Sciatic nerve (tissue), 2 donors: ENCODE measurements at regions not wholly inside any gene's neighbourhood (a gene's known extent, or its start where the extent isn't known, plus 50 kb on each side); places are given as distances from the start of the nearest gene placed in this dataset.

Experiments
- ATAC-seq: fragments of 200-7000 bp; cut with Tn5 transposase; one replicate; pipeline ENCODE4 v1.9.1; 2020; ENCODE audit warnings: mild to moderate bottlenecking, moderate library complexity
- DNase-seq: peaks from one replicate; pipeline ENCODE4 v3.0.0-alpha.2; 2020; ENCODE audit warnings: low spot score
- intact Hi-C: fragments of 100-400 bp; cut with DNase I; formaldehyde crosslinking; loops from one replicate; pipeline ENCODE4 v1.14.2; 2022
- donor health status: DM: no; HTN: no; CAD: no.
- donor health status: DM: no; HTN: no; CAD: no.

DNA sequence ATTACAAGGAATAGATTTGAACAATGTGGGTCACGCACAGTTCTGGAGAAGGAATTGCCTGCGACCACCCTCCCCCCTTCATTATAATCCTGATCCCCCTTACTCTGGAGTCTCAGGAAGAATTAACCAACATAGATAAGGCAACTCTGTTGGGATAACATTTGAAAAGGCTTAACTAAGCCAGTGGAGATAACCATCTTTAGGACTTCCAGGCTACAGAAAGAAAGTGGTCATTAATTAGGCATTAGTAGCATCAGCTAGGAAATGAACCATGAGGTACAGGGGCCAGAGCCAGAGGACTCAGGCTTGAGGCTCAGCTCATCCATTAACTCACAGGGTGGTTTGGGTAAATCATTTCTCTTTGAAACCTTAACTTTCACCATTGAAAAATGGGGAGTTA is 720.0 kb upstream of the API5 start:
- intact Hi-C loops: no loop called here
- no peak for ATAC-seq
- no peak for DNase-seq

DNA sequence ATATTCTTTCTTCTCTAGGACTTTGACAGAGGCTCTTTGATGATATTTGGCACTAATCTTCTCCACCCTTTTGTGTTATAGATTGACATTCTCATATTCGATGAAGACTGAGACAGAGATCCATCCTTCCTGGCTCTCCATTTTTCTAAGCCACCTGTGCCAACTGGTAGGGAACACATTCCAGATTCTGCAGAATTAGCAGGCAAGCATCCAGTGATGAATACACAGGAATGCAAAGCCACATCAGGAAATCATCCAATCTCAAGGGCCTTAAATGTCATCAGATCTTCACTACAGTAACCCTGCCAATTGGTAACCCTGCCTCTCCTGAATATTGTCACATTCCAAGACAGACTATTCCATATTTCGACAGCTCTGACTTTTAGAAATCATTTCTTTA is 718.4 kb upstream of the API5 start:
- intact Hi-C loops: no loop called here
- no peak for DNase-seq
- no peak for ATAC-seq

DNA sequence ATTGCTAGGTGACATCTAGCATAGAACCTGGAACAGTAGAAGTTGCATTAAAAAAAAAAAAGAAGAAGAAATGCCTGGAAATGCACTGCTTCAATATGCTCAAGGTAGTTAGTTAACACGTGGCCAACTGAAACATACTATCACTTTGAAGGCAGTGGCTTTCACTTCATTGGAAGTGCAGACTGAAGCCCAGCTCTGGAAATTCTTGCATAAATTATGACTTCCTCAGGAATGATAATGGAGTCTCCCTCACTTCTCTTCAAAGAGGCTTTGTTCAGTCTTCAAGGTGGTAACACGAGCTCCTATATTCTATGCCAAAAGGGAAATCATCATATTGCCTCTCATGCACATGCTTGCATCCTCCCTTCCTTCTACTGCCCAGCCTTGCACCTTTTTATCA is 715.9 kb upstream of the API5 start:
- intact Hi-C loops: no loop called here
- ATAC-seq (no peak), DNase-seq (no peak)

DNA sequence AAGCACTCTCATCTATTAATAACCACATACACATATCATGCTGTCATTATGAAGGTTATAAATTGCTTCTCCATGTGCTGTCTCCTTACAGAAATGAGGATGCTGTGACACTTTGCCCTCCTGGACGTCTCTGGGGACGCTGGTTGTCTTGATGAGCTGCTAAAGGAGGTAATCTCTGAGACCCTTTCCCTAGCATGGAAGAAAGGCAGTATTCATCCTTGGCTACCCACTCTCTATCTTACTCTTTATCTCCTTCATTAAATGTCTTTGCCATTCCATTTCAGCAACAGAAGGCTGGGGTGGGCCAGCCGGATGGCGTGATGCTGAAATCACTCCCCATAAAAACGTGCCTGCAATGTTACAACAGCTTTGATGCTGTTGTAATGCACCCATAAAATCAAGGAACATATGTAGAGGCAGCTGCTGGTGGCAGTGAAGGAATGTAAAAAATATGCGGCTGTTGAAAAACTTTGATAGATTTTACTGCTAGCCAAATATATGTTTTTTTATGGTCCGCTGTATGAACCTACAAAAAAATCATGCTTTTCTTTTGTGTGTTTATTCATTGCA is 715.1 kb upstream of the API5 start:
- no peak for ATAC-seq
- intact Hi-C loops: no loop called here

DNA sequence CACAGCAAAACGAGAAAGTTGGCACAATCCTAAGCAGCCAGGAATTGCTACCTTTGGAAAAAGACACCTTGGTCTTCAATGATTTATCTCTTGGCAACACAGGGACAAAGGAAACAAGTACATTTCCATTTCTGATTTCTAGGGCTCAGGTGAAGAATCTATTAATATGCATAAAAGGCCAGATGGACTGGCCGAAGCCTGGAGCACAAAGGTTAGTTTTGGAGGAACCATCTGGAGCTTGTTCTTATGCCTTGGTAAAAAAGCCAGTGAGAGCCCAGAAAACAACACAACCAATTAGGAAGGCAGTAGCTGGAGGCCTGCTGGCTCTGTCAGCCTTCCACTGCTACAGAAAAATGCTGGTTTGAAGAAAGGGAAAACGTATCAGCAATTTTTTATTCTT is 713.5 kb upstream of the API5 start:
- DNase-seq (no peak), ATAC-seq (no peak)
- intact Hi-C loops: no loop called here

More for the DNA sequence above, 715.1 kb upstream of the API5 start:
- no peak for DNase-seq

DNA sequence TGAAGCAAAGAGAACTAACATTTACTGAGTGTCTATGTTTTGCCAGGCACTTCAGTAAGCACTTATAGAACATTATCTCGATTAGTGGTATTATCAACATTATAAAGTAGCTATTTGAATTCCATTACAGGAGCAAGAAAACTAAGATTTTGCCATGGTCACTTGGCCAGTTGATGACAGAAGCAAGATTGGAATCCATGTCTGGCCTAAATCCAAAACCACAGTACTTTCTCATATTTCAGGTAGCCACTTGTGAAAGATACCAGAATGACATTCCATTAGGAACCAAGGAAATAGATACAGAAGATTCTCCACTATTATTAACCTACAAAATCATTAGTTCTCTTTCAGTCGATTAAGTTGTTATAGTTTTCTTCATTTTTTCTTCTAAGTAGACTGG is 691.0 kb upstream of the API5 start:
- intact Hi-C loops: no loop called here
- DNase-seq (no peak), ATAC-seq (no peak)

DNA sequence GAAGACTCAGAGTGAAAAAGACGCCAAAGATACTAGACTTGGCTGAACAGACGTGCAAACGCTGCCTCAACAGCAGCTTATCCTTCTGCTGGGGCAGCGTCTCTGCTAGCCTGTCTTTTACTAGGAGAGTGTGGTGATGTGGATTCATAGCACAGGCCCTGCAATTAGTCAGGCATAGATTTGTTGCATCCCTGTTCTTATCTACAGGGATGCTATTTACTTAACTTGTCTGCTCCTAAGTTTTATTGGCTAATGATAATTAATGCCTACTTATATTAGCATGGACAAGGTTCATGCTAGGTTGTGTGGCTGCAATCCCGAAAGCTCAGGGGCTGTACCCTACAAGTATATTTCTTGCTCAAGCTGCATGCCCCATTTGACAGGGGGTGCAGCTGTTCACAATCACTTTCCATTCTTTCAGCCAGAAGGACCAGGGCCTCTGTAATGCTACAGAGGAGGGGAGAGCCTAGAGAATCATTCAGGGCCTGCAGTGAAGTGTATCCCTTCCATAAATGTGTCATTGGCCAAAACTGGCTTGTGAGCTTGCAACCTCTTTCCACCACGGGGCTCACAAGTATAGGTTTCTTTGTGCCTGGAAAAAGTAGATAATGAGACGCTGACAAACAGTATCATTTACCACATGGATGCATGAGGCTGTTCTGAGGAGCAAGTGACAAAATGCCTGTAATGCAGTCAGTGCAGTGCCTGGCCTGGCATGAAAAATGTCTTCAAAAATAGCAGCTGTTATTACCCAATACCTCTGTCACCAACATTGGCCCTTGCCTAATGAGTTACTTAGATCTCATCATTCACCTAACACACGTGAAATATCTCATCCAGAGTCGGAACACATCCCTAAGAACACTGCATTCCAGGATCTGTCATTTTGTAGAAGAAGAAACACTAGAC is 685.8 kb upstream of the API5 start:
- intact Hi-C loops: no loop called here
- DNase-seq (no peak), ATAC-seq (no peak)

DNA sequence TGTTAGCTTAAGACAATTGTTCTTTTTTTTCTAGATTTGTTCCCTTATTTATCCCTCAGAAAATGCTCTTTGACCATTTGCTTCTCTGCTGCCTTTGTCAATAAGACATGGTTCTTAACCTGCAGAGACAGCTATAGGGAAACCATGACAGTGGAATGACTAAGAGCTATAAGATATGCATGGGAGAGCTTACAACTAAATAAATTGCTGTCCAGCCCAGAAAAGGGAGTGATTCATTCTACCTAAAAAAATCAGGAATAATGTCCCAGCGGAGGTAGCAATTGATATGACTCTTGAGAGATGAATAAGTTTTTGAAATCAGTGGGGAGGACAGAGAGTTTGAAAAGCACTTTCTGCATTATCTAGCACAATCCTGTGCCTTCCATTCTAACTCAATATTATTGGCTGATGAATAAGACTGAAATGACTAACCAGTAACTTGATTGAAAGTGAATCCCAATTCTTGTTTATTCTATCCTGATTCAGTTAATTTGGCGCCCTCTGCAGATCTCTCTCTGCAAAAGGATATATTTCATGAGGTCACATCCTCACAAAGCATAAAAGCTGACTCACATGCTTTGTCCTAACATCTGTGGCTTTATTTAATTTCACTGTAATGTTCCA is 680.5 kb upstream of the API5 start:
- no peak for DNase-seq
- ATAC-seq: no peak
- intact Hi-C loops: no loop called here

DNA sequence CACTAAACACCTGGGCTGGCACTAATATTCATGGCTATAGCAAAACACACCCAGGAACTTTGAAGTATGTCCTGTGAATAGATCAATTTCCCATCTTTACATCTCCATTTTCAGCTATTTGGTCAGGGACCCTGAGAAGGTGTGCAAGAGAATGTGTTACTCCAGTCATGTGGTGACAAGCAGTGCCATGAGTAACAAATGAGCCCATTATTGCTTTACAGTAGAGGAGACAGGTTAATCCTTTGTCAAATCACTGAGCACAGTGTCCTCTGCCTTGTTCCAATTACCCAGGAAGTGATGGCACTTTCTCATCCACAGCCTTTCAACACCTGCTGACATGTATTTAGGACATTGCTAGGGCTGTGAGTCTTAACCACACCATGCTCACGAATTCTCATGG is 664.8 kb upstream of the API5 start:
- intact Hi-C loops: no loop called here
- no peak for DNase-seq
- ATAC-seq: no peak

DNA sequence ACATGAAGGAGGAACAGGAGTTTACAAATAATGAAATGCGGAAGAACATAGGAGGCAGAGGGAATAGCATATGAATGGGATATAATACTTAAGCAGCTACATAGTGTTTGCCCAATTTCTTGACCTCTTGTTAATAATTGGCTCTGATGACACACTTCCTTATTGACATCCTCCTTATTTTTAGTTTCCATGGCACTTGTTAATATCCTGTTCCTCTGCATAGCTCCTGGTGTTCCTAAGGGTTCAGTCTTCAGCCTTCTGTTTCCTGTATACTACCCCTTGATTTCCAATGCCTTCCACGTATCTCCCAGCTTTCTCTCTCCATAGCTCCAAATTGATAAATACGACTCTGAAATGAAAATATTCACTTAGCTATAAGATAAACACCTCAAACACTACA is 663.8 kb upstream of the API5 start:
- intact Hi-C loops: no loop called here
- DNase-seq (no peak), ATAC-seq (no peak)

DNA sequence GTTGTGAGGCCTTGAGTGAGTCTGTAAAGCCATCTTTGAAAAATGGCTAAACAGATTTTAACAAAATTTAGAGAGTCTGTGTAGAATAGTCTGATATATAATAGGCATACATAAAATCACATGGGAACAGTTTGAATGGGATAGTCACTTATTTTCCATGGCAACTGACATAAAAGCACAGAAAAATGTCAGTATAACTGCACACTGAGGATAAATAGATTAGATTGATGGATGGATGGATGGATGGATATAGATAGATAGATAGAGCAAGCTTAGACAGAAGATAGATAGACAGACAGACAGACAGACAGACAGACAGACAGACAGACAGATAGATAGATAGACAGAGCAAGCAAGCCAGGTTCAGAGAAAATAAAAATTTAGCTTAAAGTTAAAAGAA is 660.2 kb upstream of the API5 start:
- intact Hi-C loops: no loop called here
- DNase-seq (no peak), ATAC-seq (no peak)

DNA sequence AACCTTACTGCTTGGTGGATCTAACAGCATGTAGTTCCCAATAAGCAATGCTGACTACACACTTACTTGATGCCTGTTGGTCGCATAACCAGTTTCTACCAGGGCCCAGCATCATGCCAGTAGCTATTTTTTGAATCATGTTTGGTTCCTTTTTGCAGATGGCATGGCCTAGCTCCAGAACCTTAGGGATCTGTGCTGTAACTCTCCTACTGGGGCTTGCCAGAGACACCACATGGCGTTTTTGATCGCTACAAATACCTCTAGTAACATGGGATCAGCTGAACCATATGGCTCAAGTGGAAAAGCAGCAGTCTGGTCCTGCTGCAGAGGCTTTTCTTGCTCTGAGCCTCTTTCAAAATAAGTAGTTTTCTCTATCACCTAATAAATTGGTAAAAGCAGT is 654.6 kb upstream of the API5 start:
- intact Hi-C loops: no loop called here
- no peak for ATAC-seq
- no peak for DNase-seq

DNA sequence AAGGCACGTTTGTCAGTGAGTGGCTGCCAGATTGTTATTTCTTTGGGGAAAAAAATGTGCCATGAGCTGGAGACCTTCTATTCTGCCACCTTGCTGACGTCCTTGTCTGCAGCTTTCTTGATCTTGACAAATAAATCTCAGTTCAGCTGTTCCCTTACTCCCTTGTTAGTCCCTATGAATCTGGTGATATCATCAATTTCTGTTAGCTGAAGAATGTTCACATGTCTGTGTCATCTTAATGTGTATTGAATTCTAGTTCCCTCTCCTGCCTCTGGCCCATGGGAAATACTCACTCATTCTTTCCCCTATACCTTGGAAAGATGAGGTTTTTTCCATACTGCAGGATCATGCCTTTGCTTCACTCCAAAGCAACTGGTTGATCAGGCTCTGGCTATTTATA is 649.9 kb upstream of the API5 start:
- intact Hi-C loops: no loop called here
- ATAC-seq: no peak
- no peak for DNase-seq

DNA sequence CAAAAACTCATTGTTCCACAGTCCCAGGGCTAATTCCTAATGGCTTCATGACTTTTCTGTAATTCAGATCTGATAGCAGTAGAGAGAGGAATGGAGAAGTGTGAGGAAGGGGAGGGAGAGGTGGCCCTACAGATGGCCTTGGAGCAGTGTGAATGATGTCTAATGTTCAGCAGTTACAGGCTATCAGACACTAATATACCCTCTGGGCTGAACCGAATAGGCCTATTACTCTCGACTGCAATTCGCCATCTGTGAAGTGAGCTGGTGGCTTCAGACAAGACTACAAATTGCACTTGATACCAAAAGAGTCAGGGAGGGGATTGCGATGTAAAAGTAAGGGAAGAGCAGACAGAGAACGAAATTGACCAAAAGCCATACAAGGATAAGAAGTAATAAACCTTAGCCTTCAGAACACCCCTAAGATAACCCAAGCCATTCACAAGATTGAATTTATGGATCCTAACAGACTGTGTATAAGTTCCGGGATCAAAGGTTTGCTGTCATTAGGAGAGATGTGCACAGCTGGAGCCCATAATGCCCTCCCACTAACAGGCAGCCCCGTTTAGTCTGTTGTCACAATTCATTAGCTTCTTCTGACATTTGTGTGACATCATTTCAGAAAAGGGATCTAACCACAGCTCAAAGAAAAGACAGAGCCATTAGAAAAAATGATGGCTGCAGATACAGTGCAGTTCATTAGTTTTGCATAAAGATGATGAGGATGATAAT is 642.4 kb upstream of the API5 start:
- DNase-seq: no peak
- intact Hi-C loops: no loop called here
- no peak for ATAC-seq

DNA sequence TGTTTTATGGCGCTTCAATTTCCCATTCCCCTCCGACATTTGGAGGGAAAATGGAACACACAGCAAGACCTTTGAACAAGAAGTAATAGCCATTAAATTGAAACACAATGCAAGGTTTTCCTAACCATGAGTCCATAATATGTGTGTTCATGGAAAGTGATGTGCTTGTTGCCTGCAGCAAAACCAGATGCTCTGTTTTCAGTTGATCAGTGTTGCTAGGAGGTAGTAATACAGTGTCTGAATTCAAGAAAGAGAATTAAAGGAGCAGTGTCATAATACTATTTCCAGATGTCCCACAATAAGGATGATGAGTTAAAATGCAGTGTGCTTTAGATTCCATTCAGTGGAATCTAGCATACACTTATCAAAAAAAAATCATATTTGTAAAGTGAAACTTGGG is 637.4 kb upstream of the API5 start:
- intact Hi-C loops: no loop called here
- no peak for ATAC-seq
- DNase-seq: no peak

DNA sequence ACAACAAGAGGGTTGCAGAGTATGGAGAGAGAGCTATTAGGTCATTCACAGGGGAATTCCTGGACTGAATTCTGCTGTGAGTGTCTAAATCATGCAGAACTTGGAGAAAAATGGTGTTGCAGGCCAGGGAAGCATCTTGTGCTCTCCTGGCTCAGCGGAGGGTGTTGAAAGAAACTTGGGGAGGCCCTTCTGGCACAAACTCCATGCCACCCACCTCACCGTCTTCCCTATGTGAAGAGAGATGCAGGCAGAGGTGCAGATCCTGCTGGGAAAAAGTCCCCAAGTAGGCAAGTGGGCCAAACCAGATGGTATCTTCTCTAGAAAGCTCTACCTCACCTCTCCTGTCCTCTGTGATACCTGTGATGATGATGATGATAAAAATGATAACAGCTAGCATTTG is 604.3 kb upstream of the API5 start:
- intact Hi-C loops: no loop called here
- DNase-seq (no peak), ATAC-seq (no peak)

DNA sequence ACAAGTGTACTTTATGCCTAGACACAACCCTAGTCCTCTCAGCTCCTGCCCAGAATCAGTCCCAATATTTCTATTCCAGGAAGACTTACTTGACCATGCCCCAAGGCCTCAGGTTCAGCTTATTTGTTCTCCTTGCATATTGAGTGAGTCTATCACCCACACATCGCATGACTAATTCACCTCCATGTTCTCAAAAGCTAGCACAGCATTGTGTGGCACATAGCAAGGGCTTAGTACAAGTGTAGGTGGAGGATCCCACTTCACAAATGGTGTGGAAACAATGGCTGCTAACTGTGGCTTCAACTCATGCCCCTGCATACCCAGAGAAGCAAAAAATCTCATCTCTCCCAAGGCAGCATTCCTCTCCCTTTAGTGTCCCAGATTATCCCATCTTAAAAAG is 602.6 kb upstream of the API5 start:
- ATAC-seq: no peak
- intact Hi-C loops: no loop called here

DNA sequence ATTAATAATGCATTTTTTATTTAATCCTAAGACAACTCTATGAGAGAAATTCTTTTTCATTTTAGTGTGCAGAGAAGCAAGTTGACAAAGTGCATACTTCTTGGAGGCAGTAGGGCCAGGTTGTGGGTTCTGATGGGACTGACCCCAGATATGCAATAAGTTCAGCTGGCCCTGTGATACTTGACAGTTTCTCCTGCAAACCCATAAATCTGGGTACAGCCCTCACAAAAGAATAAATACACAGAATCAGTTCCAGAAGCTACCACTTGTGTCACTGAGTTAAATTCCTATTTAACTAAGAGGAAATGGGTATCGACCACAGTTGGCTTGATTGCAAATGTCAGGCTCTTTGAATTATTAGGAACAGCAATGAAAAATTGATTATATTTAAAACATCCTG is 598.5 kb upstream of the API5 start:
- DNase-seq (no peak), ATAC-seq (no peak)
- intact Hi-C loops: no loop called here

More for the DNA sequence above, 602.6 kb upstream of the API5 start:
- no peak for DNase-seq

DNA sequence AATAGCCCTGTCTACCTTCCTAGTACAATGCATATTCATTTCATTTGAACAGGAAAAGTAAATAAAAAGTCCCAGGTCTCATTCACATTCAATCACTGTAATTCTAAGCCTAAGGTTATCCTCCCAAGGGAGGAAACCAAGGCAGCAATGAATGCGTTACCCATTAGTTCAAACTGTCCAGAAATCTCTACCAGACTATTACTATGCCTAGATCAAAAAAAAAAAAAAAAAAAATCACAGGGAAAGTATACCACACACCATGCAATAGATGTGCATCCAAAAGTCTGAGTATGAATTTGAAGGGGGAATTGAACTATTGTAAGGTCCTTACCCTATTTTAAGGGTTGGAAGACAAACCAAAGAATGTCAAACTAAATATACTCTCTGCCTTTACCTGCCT is 598.0 kb upstream of the API5 start:
- ATAC-seq (no peak), DNase-seq (no peak)
- intact Hi-C loops: no loop called here
